AG09309 (cell line): ENCODE measurements at regions not wholly inside any gene's neighbourhood (a gene's known extent, or its start where the extent isn't known, plus 50 kb on each side); places are given as distances from the start of the nearest gene placed in this dataset.

Source experiments
- DNase-seq: peaks from one replicate; pipeline ENCODE4 v3.0.0-alpha.2; 2010; ENCODE audit warnings: low read depth
- H3K4me3 ChIP-seq: 2 replicates; pipeline ENCODE4 v1.5.1; 2011; ENCODE audit warnings: mild to moderate bottlenecking, low read depth, low read length, moderate library complexity; ENCODE audit not compliant: control insufficient read depth
- TF ChIP-seq, protein P1 (sequence below): IDR thresholded peaks from 2 replicates; pipeline ENCODE4 v1.5.1; 2011; ENCODE audit warnings: mild to moderate bottlenecking, low read depth, low read length, inconsistent platforms; ENCODE audit not compliant: insufficient read depth, control insufficient read depth; ENCODE audit errors: missing control alignments

DNA sequence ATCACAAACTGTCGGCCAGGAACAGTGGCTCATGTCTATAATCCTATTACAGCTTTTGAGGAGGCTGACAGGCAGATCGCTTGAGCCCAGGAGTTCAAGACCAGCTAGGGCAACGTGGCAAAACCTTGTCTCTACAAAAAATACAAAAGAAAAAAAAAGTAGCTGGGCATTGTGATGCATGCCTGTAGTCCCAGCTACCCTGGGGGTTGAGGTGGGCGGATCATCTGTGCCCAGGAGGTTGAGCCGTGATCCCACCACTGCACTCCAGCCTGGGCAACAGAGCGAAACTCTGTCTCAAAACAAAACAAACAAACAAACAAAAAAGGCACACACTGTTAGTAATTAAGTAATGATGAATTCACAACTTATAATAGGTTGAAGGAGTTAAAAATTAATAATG is 441.5 kb upstream of the PCDH15 start:
- TF ChIP-seq, protein P1, sequence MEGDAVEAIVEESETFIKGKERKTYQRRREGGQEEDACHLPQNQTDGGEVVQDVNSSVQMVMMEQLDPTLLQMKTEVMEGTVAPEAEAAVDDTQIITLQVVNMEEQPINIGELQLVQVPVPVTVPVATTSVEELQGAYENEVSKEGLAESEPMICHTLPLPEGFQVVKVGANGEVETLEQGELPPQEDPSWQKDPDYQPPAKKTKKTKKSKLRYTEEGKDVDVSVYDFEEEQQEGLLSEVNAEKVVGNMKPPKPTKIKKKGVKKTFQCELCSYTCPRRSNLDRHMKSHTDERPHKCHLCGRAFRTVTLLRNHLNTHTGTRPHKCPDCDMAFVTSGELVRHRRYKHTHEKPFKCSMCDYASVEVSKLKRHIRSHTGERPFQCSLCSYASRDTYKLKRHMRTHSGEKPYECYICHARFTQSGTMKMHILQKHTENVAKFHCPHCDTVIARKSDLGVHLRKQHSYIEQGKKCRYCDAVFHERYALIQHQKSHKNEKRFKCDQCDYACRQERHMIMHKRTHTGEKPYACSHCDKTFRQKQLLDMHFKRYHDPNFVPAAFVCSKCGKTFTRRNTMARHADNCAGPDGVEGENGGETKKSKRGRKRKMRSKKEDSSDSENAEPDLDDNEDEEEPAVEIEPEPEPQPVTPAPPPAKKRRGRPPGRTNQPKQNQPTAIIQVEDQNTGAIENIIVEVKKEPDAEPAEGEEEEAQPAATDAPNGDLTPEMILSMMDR, result no peak
- H3K4me3 ChIP-seq, result no peak overlapping the region
- DNase-seq, result no peak

DNA sequence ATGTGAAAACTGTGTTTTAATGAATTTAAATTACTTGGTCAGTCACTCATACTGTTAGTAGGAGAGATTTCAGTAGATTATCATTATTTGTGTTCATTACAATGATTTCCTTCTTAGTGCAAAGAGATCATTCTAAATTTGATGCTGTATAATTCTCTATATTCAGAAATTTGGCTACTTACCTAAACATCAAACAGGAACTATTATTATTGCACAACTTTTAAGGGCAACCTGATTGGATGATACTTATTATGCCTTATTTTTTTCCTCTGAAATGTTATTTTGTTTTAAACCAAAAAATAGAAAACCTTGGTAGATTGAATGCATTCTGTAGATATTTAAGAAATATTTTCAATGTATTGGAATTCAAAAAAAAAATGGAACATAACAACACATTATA is 436.4 kb upstream of the PCDH15 start:
- TF ChIP-seq, protein P1, result no peak
- H3K4me3 ChIP-seq, result no peak overlapping the region
- DNase-seq, result no peak

DNA sequence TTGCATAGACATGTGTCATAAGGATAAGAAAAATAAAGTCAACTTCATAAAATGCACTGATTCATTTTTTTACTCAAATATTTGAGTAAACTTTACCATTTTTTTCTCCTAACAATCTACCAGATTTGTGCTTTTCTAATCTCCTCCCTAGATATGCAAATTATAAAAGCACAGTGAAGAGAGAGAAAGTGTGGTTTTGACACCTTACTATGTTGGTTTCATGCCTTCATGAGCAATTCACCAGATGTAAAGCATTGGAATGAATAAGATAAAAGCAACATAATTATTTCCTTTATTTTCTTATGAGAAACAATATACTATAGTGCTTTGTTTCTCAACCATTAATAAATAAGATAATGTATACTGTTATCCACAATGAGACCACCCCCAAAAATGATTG is 432.5 kb upstream of the PCDH15 start:
- H3K4me3 ChIP-seq, result no peak overlapping the region
- no peak for DNase-seq
- TF ChIP-seq, protein P1, result no peak

DNA sequence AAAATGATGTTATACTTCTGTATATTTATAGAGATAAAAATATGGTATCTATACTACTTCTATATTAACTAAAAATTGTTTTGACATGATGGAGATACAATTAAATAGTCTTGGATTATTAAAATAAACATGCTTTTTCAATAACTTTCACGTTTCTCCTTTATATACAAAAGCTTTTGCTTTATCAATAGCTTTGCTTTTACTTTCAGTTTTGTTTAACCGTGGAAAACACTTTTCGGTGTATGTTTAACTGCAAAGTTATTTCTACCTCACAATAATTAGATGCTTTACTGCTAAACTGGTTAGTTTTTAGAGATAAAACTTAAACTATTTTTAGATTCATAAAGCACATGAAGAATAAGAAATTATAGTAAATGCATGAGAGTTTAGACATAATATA is 432.1 kb upstream of the PCDH15 start:
- no peak overlapping the region for H3K4me3 ChIP-seq

DNA sequence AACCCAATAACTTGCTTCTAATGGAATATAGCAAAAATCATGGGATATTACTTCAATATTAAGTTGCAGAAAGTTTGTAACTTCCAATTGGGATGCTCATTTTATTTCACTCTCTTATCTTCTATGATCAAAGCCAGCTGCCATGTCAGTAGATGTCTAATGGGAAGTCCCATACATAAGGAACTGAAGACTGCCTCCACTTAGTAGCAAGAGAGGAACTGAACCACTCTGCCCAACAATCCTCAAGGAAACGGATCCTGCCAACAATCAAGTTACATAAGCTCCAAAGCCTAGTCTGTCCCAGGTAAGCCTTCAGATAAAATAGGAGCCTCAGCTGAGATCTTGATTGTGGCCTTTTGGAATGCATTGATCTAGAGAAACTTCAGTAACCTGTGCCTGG is 431.5 kb upstream of the PCDH15 start:
- no peak for DNase-seq
- H3K4me3 ChIP-seq, result no peak overlapping the region
- TF ChIP-seq, protein P1, result no peak

More for the DNA sequence above, 432.1 kb upstream of the PCDH15 start:
- TF ChIP-seq, protein P1, result no peak
- DNase-seq, result no peak

DNA sequence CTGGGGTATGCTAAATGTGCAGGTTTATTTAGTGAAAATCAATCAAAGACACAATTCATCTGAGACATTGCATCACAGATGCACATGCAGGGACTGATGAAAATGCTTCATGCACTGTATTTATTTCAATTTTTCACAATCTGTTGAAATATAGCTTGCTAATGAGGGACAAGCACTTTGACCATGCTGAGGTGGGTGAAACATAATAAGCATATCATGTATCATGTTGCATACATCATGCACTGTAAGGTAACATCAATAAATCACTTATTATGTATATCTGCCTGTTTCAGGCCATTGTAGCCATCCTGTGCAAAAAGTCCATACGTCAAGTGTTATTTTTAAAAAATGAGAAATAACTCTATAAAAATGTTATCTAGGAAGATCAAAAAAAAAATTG is 426.9 kb upstream of the PCDH15 start:
- TF ChIP-seq, protein P1, result no peak
- H3K4me3 ChIP-seq, result no peak overlapping the region
- no peak for DNase-seq

DNA sequence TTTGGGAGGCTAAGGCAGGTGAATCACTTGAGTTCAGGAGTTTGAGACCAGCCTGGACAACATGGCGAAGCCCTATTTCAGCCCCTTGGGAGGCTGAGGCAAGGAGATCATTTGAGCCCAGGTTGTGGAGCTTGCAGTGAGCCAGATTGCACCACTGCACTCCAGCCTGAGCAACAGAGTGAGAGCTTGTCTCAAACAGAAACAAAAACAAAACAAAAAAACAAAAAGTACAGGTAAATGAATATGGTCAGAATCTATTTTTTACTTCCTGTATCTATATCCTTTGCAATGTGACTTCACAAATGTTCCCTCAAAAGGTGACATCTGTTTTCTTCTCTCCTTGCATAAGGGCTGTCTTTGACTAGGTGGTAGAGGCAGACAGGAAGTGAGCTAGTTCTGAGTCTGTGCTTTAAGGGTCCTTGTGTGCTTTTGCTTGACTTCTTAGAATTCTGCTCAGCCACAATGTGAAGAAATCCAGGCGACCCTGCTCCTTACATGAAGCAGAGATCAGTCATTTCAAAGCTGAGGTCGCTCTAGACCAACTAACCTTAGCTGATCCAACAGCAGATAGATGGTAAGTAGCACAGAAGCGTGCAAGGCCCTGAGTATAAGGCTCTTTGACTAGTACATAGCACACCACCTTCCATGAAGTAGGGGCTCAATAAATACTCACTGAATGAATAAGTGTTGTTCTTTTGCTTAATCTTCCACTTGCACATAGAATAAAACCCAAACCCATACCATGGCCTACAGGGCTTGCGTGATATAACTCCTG is 423.2 kb upstream of the PCDH15 start:
- TF ChIP-seq, protein P1, result no peak
- no peak for DNase-seq
- no peak overlapping the region for H3K4me3 ChIP-seq
